ENCODE measurements at regions not wholly inside any gene's neighbourhood (a gene's known extent, or its start where the extent isn't known, plus 50 kb on each side); places are given as distances from the start of the nearest gene placed in this dataset.
"Not testable (repeated sequence)": the region's sequence is repeated elsewhere in the genome, so short reads cannot be mapped to it uniquely, and the experiment has no call there.

- intact Hi-C loops (cut with DNase I), result no loop called here
- H3K4me3 ChIP-seq, result no peak overlapping the region
- H3K4me1 ChIP-seq, result no peaks in the 10 kb centered on the region
Measured at GRCh38 chr18:64674694-64675093, 525.8 kb upstream of the LINC00305 start.

GRCh38 chr18:64671293-64671692 lies 522.4 kb upstream of the LINC00305 start:
- H3K27me3 ChIP-seq; H3K9me3 ChIP-seq; H3K4me3 ChIP-seq; H3K4me1 ChIP-seq; intact Hi-C loops (cut with DNase I); H3K36me3 ChIP-seq; DNase-seq (ENCODE audit: low spot score in 2 of 2); H3K27ac ChIP-seq: not testable (repeated sequence)

More at GRCh38 chr18:64674694-64675093, 525.8 kb upstream of the LINC00305 start:
- Histone ChIP-seq H3K27ac (no peak overlapping the region), H3K9me3 (no peaks in the 10 kb centered on the region), H3K27me3 (no peaks in the 10 kb centered on the region), H3K36me3 (no peaks in the 10 kb centered on the region)
- no peak for DNase-seq (ENCODE audit: low spot score in 2 of 2)
- TF ChIP-seq CTCF (IDR thresholded peaks at IDR 0.05), result no peak

GRCh38 chr18:64668461-64668962 lies 519.6 kb upstream of the LINC00305 start:
- Histone ChIP-seq H3K4me3 (no peak overlapping the region), H3K4me1 (no peaks in the 10 kb centered on the region), H3K27me3 (no peaks in the 10 kb centered on the region), H3K9me3 (no peaks in the 10 kb centered on the region), H3K27ac (no peak overlapping the region), H3K36me3 (no peaks in the 10 kb centered on the region)
- intact Hi-C loops (cut with DNase I), result no loop called here
- no peak for TF ChIP-seq CTCF (IDR thresholded peaks at IDR 0.05)
- no peak for DNase-seq (ENCODE audit: low spot score in 2 of 2)

- intact Hi-C loops (cut with DNase I), result no loop called here
- Histone ChIP-seq H3K27me3 (no peaks in the 10 kb centered on the region), H3K4me1 (no peaks in the 10 kb centered on the region), H3K36me3 (no peaks in the 10 kb centered on the region), H3K4me3 (no peak overlapping the region), H3K27ac (no peak overlapping the region), H3K9me3 (no peaks in the 10 kb centered on the region)
- DNase-seq (ENCODE audit: low spot score in 2 of 2), result no peak
- no peak for TF ChIP-seq CTCF (IDR thresholded peaks at IDR 0.05)
Measured at GRCh38 chr18:64663086-64663485, 514.2 kb upstream of the LINC00305 start.

GRCh38 chr18:64659196-64659595 lies 510.3 kb upstream of the LINC00305 start:
- TF ChIP-seq CTCF (IDR thresholded peaks at IDR 0.05), result no peak
- Histone ChIP-seq H3K27me3 (no peaks in the 10 kb centered on the region), H3K9me3 (no peaks in the 10 kb centered on the region), H3K4me3 (no peak overlapping the region), H3K27ac (no peak overlapping the region), H3K4me1 (no peaks in the 10 kb centered on the region), H3K36me3 (no peaks in the 10 kb centered on the region)
- intact Hi-C loops (cut with DNase I), result no loop called here
- no peak for DNase-seq (ENCODE audit: low spot score in 2 of 2)

- no peaks in the 10 kb centered on the region for H3K9me3 ChIP-seq
- H3K27me3 ChIP-seq, result no peaks in the 10 kb centered on the region
- no peaks in the 10 kb centered on the region for H3K4me1 ChIP-seq
- DNase-seq (ENCODE audit: low spot score in 2 of 2), result no peak
- no peak overlapping the region for H3K27ac ChIP-seq
- no peaks in the 10 kb centered on the region for H3K36me3 ChIP-seq
- intact Hi-C loops (cut with DNase I), result no loop called here
- no peak overlapping the region for H3K4me3 ChIP-seq
- no peak for TF ChIP-seq CTCF (IDR thresholded peaks at IDR 0.05)
Measured at GRCh38 chr18:64653068-64653467, 504.2 kb upstream of the LINC00305 start.
